IPS-20b (cell line): ENCODE measurements at regions not wholly inside any gene's neighbourhood (a gene's known extent, or its start where the extent isn't known, plus 50 kb on each side); places are given as distances from the start of the nearest gene placed in this dataset.
A peak's percentile ranks its signal among the peaks of the same experiment; 100 is the strongest.

ENCODE experiments used
- H3K27ac ChIP-seq: one replicate; pipeline ENCODE4 v1.5.1; 2013; ENCODE audit warnings: low read length
- H3K27me3 ChIP-seq: 2 replicates; pipeline ENCODE4 v1.6.1; 2013; ENCODE audit warnings: mild to moderate bottlenecking, low read length, inconsistent platforms; ENCODE audit not compliant: insufficient read depth
- H3K36me3 ChIP-seq: 2 replicates; pipeline ENCODE4 v1.6.1; 2013; ENCODE audit warnings: low read depth, mild to moderate bottlenecking, inconsistent platforms, low read length, moderate library complexity; ENCODE audit not compliant: insufficient read depth
- H3K4me1 ChIP-seq: 2 replicates; pipeline ENCODE4 v1.6.1; 2013; ENCODE audit warnings: mild to moderate bottlenecking, control low read depth, inconsistent platforms, low read length, moderate library complexity; ENCODE audit not compliant: insufficient read depth
- H3K4me3 ChIP-seq: 2 replicates; pipeline ENCODE4 v1.5.1; 2013; ENCODE audit warnings: mild to moderate bottlenecking, low read length, inconsistent platforms
- H3K9ac ChIP-seq: 2 replicates; pipeline ENCODE4 v1.6.1; 2013; ENCODE audit warnings: low read depth, mild to moderate bottlenecking, inconsistent platforms, low read length, moderate library complexity
- H3K9me3 ChIP-seq: 2 replicates; pipeline ENCODE4 v1.6.1; 2013; ENCODE audit warnings: mild to moderate bottlenecking, low read depth, low read length, inconsistent platforms; ENCODE audit not compliant: insufficient read depth

GRCh38 chr6:156658966-156659821 is 118.0 kb upstream of the ARID1B start:
- peaks cover 30% of the 10 kb centered on the region for H3K4me1 ChIP-seq
- peaks cover 2% of the 10 kb centered on the region; the same call in 1 of the 2 replicates for H3K9me3 ChIP-seq
- no peaks in the 10 kb centered on the region for H3K36me3 ChIP-seq
- H3K9ac ChIP-seq, result no peak overlapping the region
- no peak overlapping the region for H3K4me3 ChIP-seq
- no peak overlapping the region for H3K27ac ChIP-seq
- no peaks in the 10 kb centered on the region for H3K27me3 ChIP-seq

- Histone ChIP-seq H3K9me3 (peaks cover 6% of the 10 kb centered on the region; the same call in 1 of the 2 replicates), H3K4me1 (peaks cover 30% of the 10 kb centered on the region), H3K36me3 (no peaks in the 10 kb centered on the region), H3K9ac (no peak overlapping the region), H3K4me3 (no peak overlapping the region), H3K27ac (no peak overlapping the region), H3K27me3 (no peaks in the 10 kb centered on the region)
Observed at GRCh38 chr6:156658186-156658965, 118.8 kb upstream of the ARID1B start.

GRCh38 chr6:156657296-156657695 is 119.9 kb upstream of the ARID1B start:
- Histone ChIP-seq H3K36me3 (no peaks in the 10 kb centered on the region), H3K4me1 (peaks cover 30% of the 10 kb centered on the region), H3K4me3 (no peak overlapping the region), H3K27ac (no peak overlapping the region), H3K9ac (no peak overlapping the region), H3K27me3 (no peaks in the 10 kb centered on the region), H3K9me3 (peaks cover 6% of the 10 kb centered on the region; the same call in 1 of the 2 replicates)

- peaks cover 30% of the 10 kb centered on the region for H3K4me1 ChIP-seq
- peak overlapping the region; percentile 34; the same call in 1 of the 2 replicates for H3K9ac ChIP-seq
- H3K4me3 ChIP-seq, result no peak overlapping the region
- no peaks in the 10 kb centered on the region for H3K36me3 ChIP-seq
- H3K27ac ChIP-seq, result no peak overlapping the region
- H3K9me3 ChIP-seq, result peaks cover 6% of the 10 kb centered on the region; the same call in 1 of the 2 replicates
- H3K27me3 ChIP-seq, result no peaks in the 10 kb centered on the region
Observed at GRCh38 chr6:156654919-156655918, 122.0 kb upstream of the ARID1B start.

- no peaks in the 10 kb centered on the region for H3K27me3 ChIP-seq
- no peaks in the 10 kb centered on the region for H3K36me3 ChIP-seq
- H3K9me3 ChIP-seq, result peaks cover 6% of the 10 kb centered on the region; the same call in 1 of the 2 replicates
- H3K4me1 ChIP-seq, result peaks cover 18% of the 10 kb centered on the region
- no peak overlapping the region for H3K4me3 ChIP-seq
- no peak overlapping the region for H3K9ac ChIP-seq
- no peak overlapping the region for H3K27ac ChIP-seq
Observed at GRCh38 chr6:156652231-156652750, 124.9 kb upstream of the ARID1B start.

GRCh38 chr6:156651486-156651885 is 125.7 kb upstream of the ARID1B start:
- Histone ChIP-seq H3K36me3 (no peaks in the 10 kb centered on the region), H3K4me1 (peaks cover 14% of the 10 kb centered on the region)

GRCh38 chr6:156650896-156651390 is 126.2 kb upstream of the ARID1B start:
- Histone ChIP-seq H3K4me3 (no peak overlapping the region), H3K4me1 (peaks cover 12% of the 10 kb centered on the region), H3K9ac (no peak overlapping the region), H3K36me3 (no peaks in the 10 kb centered on the region), H3K27me3 (no peaks in the 10 kb centered on the region), H3K9me3 (peaks cover 6% of the 10 kb centered on the region; the same call in 1 of the 2 replicates), H3K27ac (no peak overlapping the region)

More at GRCh38 chr6:156651486-156651885, 125.7 kb upstream of the ARID1B start:
- Histone ChIP-seq H3K9ac (no peak overlapping the region), H3K9me3 (peaks cover 6% of the 10 kb centered on the region; the same call in 1 of the 2 replicates), H3K27ac (no peak overlapping the region), H3K4me3 (no peak overlapping the region), H3K27me3 (no peaks in the 10 kb centered on the region)

GRCh38 chr6:156648616-156649015 is 128.6 kb upstream of the ARID1B start:
- Histone ChIP-seq H3K27ac (no peak overlapping the region), H3K9me3 (no peaks in the 10 kb centered on the region), H3K4me3 (no peak overlapping the region), H3K9ac (no peak overlapping the region), H3K4me1 (no peaks in the 10 kb centered on the region), H3K27me3 (no peaks in the 10 kb centered on the region), H3K36me3 (no peaks in the 10 kb centered on the region)

GRCh38 chr6:156647991-156648390 is 129.2 kb upstream of the ARID1B start:
- H3K36me3 ChIP-seq, result no peaks in the 10 kb centered on the region
- H3K27me3 ChIP-seq, result no peaks in the 10 kb centered on the region
- H3K4me3 ChIP-seq, result no peak overlapping the region
- H3K4me1 ChIP-seq, result no peaks in the 10 kb centered on the region
- H3K27ac ChIP-seq, result no peak overlapping the region
- no peak overlapping the region for H3K9ac ChIP-seq
- no peaks in the 10 kb centered on the region for H3K9me3 ChIP-seq

GRCh38 chr6:156647140-156647784 is 129.9 kb upstream of the ARID1B start:
- no peak overlapping the region for H3K27ac ChIP-seq
- no peaks in the 10 kb centered on the region for H3K36me3 ChIP-seq
- H3K27me3 ChIP-seq, result no peaks in the 10 kb centered on the region
- H3K4me3 ChIP-seq, result no peak overlapping the region
- no peaks in the 10 kb centered on the region for H3K9me3 ChIP-seq
- no peak overlapping the region for H3K9ac ChIP-seq
- H3K4me1 ChIP-seq, result no peaks in the 10 kb centered on the region
